GM18502 (cell line): ENCODE measurements at regions not wholly inside any gene's neighbourhood (a gene's known extent, or its start where the extent isn't known, plus 50 kb on each side); places are given as distances from the start of the nearest gene placed in this dataset.
A peak's percentile ranks its signal among the peaks of the same experiment; 100 is the strongest.
"Not testable (repeated sequence)": the region's sequence is repeated elsewhere in the genome, so short reads cannot be mapped to it uniquely, and the experiment has no call there.

Experiments used
- ATAC-seq: cut with Tn5 transposase; IDR thresholded peaks from one replicate; pipeline ENCODE4 v1.9.1; 2021; ENCODE audit warnings: mild to moderate bottlenecking; ENCODE audit not compliant: unreplicated experiment, poor library complexity

GRCh38 chr6:116982401-116982800, 105.4 kb downstream of the RFX6 start:
- ATAC-seq, result no peak

DNA sequence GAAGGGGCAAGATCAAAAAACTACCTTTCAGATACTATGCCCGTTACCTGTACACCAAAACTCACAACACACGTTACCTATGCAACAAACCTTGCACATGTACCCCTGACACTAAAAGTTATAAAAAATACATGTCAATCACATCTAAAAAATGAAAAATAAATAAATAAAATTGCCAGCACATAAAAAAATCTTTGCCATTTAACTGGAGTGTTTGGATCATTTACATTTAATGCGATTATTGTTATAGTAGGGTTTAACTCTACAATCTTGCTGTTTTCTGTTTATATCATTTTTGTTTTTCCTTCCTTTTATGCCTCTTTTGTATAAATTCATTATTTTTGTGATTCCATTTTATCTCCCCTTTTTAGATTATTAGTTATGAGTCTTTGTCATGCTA, 106.3 kb downstream of the RFX6 start:
- no peak for ATAC-seq

DNA sequence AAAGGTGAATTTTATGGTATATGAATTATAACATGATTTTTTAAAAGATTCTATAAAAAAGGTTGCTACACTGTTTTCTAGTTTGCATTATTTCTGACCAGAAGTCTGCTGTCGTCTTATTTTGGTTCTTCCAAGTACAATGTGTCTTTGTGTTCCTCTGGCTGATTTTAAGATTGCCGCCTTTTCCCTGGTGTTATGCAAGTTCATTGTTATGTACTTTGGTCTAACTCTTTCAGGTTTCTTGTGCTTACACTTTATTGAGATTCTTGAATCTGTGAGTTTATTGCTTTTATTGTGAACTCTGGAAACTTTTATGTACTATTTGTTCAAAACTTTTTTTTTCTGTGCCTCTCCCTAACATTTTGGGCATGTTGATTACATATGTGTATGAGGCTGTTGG, 109.8 kb downstream of the RFX6 start:
- ATAC-seq, result no peak

GRCh38 chr6:116990679-116991078, 113.6 kb downstream of the RFX6 start:
- no peak for ATAC-seq

- no peak for ATAC-seq
These were observed 115.5 kb downstream of the RFX6 start for GRCh38 chr6:116992546-116992945.

DNA sequence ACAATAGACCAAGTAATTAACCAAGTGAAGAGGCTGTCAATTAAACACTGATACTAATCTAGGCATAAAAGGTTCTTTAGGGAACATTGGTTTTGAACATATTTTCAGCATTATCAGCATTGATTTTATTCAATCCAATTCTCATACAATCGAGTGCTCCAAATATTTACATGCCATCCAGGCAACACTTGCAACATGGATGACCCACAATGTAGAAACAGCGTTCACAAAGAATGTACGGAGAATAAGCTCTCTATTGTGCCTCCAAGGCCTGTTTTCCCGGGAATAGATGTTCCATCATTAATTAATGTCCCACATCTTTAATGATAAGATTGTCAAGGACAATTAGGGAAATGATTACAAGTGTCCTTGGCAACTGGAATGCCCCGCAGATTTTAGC, 117.4 kb downstream of the RFX6 start:
- no peak for ATAC-seq

- no peak for ATAC-seq
These were observed 119.8 kb downstream of the RFX6 start for GRCh38 chr6:116996842-116997241.

GRCh38 chr6:116997496-116997895, 120.5 kb downstream of the RFX6 start:
- ATAC-seq, result no peak

- no peak for ATAC-seq
These were observed 130.6 kb downstream of the RFX6 start for GRCh38 chr6:117007659-117008058.

DNA sequence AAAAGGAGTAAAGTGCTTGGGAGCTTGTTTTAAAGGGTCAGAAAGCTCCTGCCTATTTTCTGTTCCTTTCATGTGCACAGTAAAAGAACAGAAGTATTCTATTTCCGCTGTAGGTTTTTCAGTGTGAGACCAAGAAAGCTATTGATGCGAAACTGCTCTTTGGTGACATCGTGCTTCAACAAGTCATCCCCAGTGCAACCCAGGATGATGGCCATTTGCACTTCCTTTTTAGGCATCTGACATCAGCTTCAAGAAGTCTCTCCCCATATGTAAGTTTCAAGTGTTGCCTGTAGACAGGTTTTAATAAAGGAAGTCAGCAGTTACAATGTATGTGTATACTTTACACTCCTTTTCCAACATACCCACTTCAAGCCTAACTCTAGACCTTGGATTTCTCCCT, 131.6 kb downstream of the RFX6 start:
- ATAC-seq, result peak; percentile 63

- ATAC-seq, result not testable (repeated sequence)
These were observed 137.8 kb downstream of the RFX6 start for GRCh38 chr6:117014641-117015473.

GRCh38 chr6:117015474-117015804, 138.4 kb downstream of the RFX6 start:
- not testable (repeated sequence) for ATAC-seq

DNA sequence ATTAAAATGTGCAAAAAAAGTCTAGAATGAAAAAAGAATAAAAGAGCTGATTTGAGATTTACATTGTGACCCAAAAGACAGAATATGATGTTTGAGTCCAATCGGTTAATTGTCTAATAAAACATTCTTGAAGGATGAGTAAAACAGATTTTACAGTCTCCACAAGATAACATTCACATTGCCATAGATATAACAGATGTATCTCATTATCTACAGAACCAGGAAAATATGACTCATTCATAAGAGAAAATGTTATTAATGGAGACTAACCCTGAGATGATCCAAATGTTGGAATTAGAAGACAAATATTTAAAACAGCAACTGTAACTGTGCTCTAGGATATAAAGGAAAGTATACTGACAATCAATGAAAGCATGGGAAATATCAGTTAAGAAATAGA, 141.7 kb downstream of the RFX6 start:
- no peak for ATAC-seq

GRCh38 chr6:117022774-117023173, 145.7 kb downstream of the RFX6 start:
- no peak for ATAC-seq

GRCh38 chr6:117025310-117025709, 148.3 kb downstream of the RFX6 start:
- no peak for ATAC-seq

GRCh38 chr6:117028256-117028655, 151.2 kb downstream of the RFX6 start:
- ATAC-seq, result no peak

- ATAC-seq, result no peak
These were observed 157.5 kb downstream of the RFX6 start for GRCh38 chr6:117034547-117034946.

- ATAC-seq, result no peak
These were observed 157.9 kb downstream of the RFX6 start for GRCh38 chr6:117034971-117035370.

DNA sequence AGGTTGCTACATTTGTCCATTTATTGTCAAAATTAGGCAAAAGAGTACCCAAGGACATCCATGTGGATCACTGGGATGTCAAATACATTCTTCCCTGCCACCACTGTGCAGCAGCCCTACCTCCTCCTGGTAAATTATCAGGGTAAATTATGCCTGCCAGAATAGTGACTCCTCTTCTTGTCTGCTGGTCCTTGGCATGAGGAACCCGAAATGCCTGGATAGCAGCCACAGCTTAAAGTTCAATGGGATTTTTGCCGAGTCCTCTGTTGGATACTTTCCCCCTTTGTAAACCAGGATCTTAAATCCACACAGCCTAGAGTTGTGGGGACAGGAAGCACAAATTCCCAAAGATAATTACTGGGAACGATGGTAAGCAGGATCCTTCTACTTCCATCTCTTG, 173.3 kb downstream of the RFX6 start:
- ATAC-seq, result no peak

- ATAC-seq, result no peak
These were observed 193.2 kb upstream of the VGLL2 start for GRCh38 chr6:117072134-117072533.

- ATAC-seq, result no peak
These were observed 192.6 kb upstream of the VGLL2 start for GRCh38 chr6:117072781-117073180.

- ATAC-seq, result no peak
These were observed 190.7 kb upstream of the VGLL2 start for GRCh38 chr6:117074672-117075071.
